Natural killer cell (primary cell): ENCODE measurements at regions not wholly inside any gene's neighbourhood (a gene's known extent, or its start where the extent isn't known, plus 50 kb on each side); places are given as distances from the start of the nearest gene placed in this dataset.

ENCODE experiments used
- ATAC-seq, 3 donors: fragments of 150-1000 bp in 2 of 3; fragments of 200-7000 bp in 1 of 3; cut with Tn5 transposase; 1 replicate in 1 of 3; 2 replicates in 2 of 3; pipeline ENCODE4 v1.10.0; 2021; ENCODE audit warnings: mild to moderate bottlenecking in 2 of 3, moderate library complexity in 2 of 3
- DNase-seq, 2 donors: peaks; one replicate each; pipeline versions ENCODE4 v3.0.0 to v3.0.0-alpha.2; 2013 to 2021; ENCODE audit warnings: mixed read lengths in 1 of 2
- H3K27ac ChIP-seq: one replicate; pipeline ENCODE4 v1.5.1; 2013; ENCODE audit warnings: mild to moderate bottlenecking, low read length
- H3K27me3 ChIP-seq: one replicate; pipeline ENCODE4 v1.6.1; 2013; ENCODE audit warnings: low read length; ENCODE audit not compliant: control insufficient read depth, insufficient read depth
- H3K36me3 ChIP-seq: one replicate; pipeline ENCODE4 v1.6.1; 2013; ENCODE audit warnings: low read length; ENCODE audit not compliant: control insufficient read depth, insufficient read depth
- H3K4me1 ChIP-seq: one replicate; pipeline ENCODE4 v1.6.1; 2013; ENCODE audit warnings: low read length; ENCODE audit not compliant: control insufficient read depth, insufficient read depth
- H3K4me3 ChIP-seq: one replicate; pipeline ENCODE4 v1.5.1; 2013; ENCODE audit warnings: low read length
- H3K9me3 ChIP-seq: one replicate; pipeline ENCODE4 v1.6.1; 2013; ENCODE audit warnings: low read length; ENCODE audit not compliant: control insufficient read depth, insufficient read depth
- H3K27ac Mint-ChIP-seq, 2 donors: one replicate each; pipeline ENCODE4 v1.8.0; 2022; ENCODE audit warnings: mild to moderate bottlenecking in 2 of 2, mixed read lengths in 2 of 2, moderate library complexity in 1 of 2
- H3K27me3 Mint-ChIP-seq, 2 donors: one replicate each; pipeline ENCODE4 v1.8.0; 2022; ENCODE audit warnings: low read depth in 2 of 2, mixed read lengths in 2 of 2
- H3K36me3 Mint-ChIP-seq: one replicate; pipeline ENCODE4 v1.8.0; 2022; ENCODE audit warnings: mixed read lengths
- H3K4me1 Mint-ChIP-seq, 2 donors: one replicate each; pipeline ENCODE4 v1.8.0; 2022; ENCODE audit warnings: mixed read lengths in 2 of 2
- H3K4me3 Mint-ChIP-seq: one replicate; pipeline ENCODE4 v1.8.0; 2022; ENCODE audit warnings: mild to moderate bottlenecking, moderate library complexity, mixed read lengths
- H3K9me3 Mint-ChIP-seq, 2 donors: one replicate each; pipeline ENCODE4 v1.8.0; 2022; ENCODE audit warnings: mixed read lengths in 2 of 2
- WGBS: methylation state at CpG from one replicate; pipeline ENCODE4 v1.1.7; 2013; ENCODE audit warnings: missing lambda C conversion rate; ENCODE audit not compliant: insufficient coverage; 5-methylcytosine and 5-hydroxymethylcytosine counted together
- intact Hi-C: fragments of 100-400 bp; cut with micrococcal nuclease; formaldehyde crosslinking; loops from one replicate; pipeline ENCODE4 v1.14.2; 2022
- TF ChIP-seq, protein P1 (sequence below): fragments of 200-600 bp; IDR thresholded peaks from one replicate; pipeline ENCODE4 v1.8.0; 2022; ENCODE audit warnings: antibody characterized with exemption

DNA sequence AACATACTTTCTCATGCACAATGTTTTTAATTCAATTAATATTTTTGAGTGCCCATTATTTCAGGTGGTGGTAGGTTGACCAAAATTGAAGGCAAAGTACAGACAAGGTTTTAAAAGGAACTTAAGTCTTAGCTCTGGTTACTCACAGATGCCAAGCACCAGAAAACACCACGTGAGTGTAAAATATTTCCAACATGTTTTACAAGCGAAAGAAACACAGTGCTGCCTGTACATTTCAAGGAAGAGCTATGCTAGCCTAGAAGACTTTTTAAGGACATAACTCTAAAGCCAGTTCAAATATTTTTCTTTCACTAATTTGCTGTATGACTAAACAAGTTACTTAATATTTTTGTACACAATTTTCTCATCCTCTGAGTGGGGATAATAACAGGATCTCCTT, 736.4 kb upstream of the GOT2 start:
- ATAC-seq (no peak), DNase-seq (no peak)
- Mint-ChIP-seq H3K27me3 (no peaks in the 10 kb centered on the region), H3K36me3 (no peaks in the 10 kb centered on the region), H3K27ac (no peak overlapping the region), H3K4me1 (no peaks in the 10 kb centered on the region), H3K9me3 (peaks cover 9 to 10% of the 10 kb centered on the region in 2 donors), H3K4me3 (no peak overlapping the region)
- Histone ChIP-seq H3K9me3 (no peaks in the 10 kb centered on the region), H3K4me3 (no peak overlapping the region), H3K27ac (no peak overlapping the region), H3K4me1 (no peaks in the 10 kb centered on the region), H3K36me3 (no peaks in the 10 kb centered on the region), H3K27me3 (no peaks in the 10 kb centered on the region)
- TF ChIP-seq, protein P1, sequence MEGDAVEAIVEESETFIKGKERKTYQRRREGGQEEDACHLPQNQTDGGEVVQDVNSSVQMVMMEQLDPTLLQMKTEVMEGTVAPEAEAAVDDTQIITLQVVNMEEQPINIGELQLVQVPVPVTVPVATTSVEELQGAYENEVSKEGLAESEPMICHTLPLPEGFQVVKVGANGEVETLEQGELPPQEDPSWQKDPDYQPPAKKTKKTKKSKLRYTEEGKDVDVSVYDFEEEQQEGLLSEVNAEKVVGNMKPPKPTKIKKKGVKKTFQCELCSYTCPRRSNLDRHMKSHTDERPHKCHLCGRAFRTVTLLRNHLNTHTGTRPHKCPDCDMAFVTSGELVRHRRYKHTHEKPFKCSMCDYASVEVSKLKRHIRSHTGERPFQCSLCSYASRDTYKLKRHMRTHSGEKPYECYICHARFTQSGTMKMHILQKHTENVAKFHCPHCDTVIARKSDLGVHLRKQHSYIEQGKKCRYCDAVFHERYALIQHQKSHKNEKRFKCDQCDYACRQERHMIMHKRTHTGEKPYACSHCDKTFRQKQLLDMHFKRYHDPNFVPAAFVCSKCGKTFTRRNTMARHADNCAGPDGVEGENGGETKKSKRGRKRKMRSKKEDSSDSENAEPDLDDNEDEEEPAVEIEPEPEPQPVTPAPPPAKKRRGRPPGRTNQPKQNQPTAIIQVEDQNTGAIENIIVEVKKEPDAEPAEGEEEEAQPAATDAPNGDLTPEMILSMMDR = no peak
- intact Hi-C loops = no loop called here
- 75% methylated on average over 2 of the region's 2 CpGs for WGBS

GRCh38 chr16:59469266-59469665, 735.1 kb upstream of the GOT2 start:
- H3K27me3 ChIP-seq = no peaks in the 10 kb centered on the region
- H3K27ac Mint-ChIP-seq = no peak overlapping the region
- no peak for ATAC-seq
- no peak overlapping the region for H3K4me3 Mint-ChIP-seq
- H3K4me1 Mint-ChIP-seq = no peaks in the 10 kb centered on the region
- H3K4me3 ChIP-seq = no peak overlapping the region
- 82% methylated on average over 1 of the region's 1 CpG for WGBS
- intact Hi-C loops = no loop called here
- H3K9me3 ChIP-seq = no peaks in the 10 kb centered on the region
- DNase-seq = no peak
- H3K4me1 ChIP-seq = no peaks in the 10 kb centered on the region
- no peaks in the 10 kb centered on the region for H3K27me3 Mint-ChIP-seq
- no peaks in the 10 kb centered on the region for H3K36me3 Mint-ChIP-seq
- H3K27ac ChIP-seq = no peak overlapping the region
- no peaks in the 10 kb centered on the region for H3K36me3 ChIP-seq
- TF ChIP-seq, protein P1 = no peak
- peaks cover 7% of the 10 kb centered on the region in 2 donors for H3K9me3 Mint-ChIP-seq

- H3K4me3 ChIP-seq = no peak overlapping the region
- Mint-ChIP-seq H3K27ac (no peak overlapping the region), H3K4me3 (no peak overlapping the region), H3K36me3 (no peaks in the 10 kb centered on the region), H3K4me1 (no peaks in the 10 kb centered on the region), H3K9me3 (peaks cover 6 to 12% of the 10 kb centered on the region in 2 donors), H3K27me3 (no peaks in the 10 kb centered on the region)
- no peak overlapping the region for H3K27ac ChIP-seq
- H3K4me1 ChIP-seq = no peaks in the 10 kb centered on the region
- no peaks in the 10 kb centered on the region for H3K36me3 ChIP-seq
- no peak for ATAC-seq
- intact Hi-C loops = no loop called here
- TF ChIP-seq, protein P1 = no peak
- H3K27me3 ChIP-seq = no peaks in the 10 kb centered on the region
- no peaks in the 10 kb centered on the region for H3K9me3 ChIP-seq
- no peak for DNase-seq
Observed at GRCh38 chr16:59463776-59464175, 729.7 kb upstream of the GOT2 start.

GRCh38 chr16:59459806-59460205, 725.7 kb upstream of the GOT2 start:
- TF ChIP-seq, protein P1 = no peak
- intact Hi-C loops = no loop called here
- Histone ChIP-seq H3K4me3 (no peak overlapping the region), H3K4me1 (no peaks in the 10 kb centered on the region), H3K9me3 (no peaks in the 10 kb centered on the region), H3K27ac (no peak overlapping the region), H3K27me3 (no peaks in the 10 kb centered on the region), H3K36me3 (no peaks in the 10 kb centered on the region)
- peaks cover 5% of the 10 kb centered on the region for H3K36me3 Mint-ChIP-seq
- H3K27me3 Mint-ChIP-seq = no peaks in the 10 kb centered on the region
- no peak for ATAC-seq
- DNase-seq = no peak
- H3K4me1 Mint-ChIP-seq = no peaks in the 10 kb centered on the region
- no peak overlapping the region for H3K27ac Mint-ChIP-seq
- H3K4me3 Mint-ChIP-seq = no peak overlapping the region
- WGBS = 85% methylated on average over 5 of the region's 5 CpGs
- H3K9me3 Mint-ChIP-seq = peaks cover 4 to 11% of the 10 kb centered on the region in 2 donors
